ENCODE measurements at regions not wholly inside any gene's neighbourhood (a gene's known extent, or its start where the extent isn't known, plus 50 kb on each side); places are given as distances from the start of the nearest gene placed in this dataset.

- ChIA-PET POLR2A (ENCODE audit: unreplicated experiment) (no interaction called here), CTCF (no interaction called here)
- Histone ChIP-seq H3K14ac (replicated peaks; ENCODE audit: low read depth, low read length) (no peak overlapping the region), H4K5ac (ENCODE audit: low read depth, low read length) (no peak overlapping the region), H3K4me2 (ENCODE audit: low read depth, low read length) (no peak overlapping the region), H3K79me1 (ENCODE audit: low read depth in 1 of 2, low read length in 2 of 2) (no peaks in the 10 kb centered on the region), H4K91ac (ENCODE audit: insufficient read depth, low read depth, low read length) (no peak overlapping the region), H3K36me3 (ENCODE audit: control insufficient read depth, insufficient read depth, low read length) (no peaks in the 10 kb centered on the region), H3K9me3 (ENCODE audit: control insufficient read depth, insufficient read depth, low read length) (peaks cover 10% of the 10 kb centered on the region), H2BK5ac (ENCODE audit: low read depth, low read length, poor library complexity, severe bottlenecking) (no peak overlapping the region), H3K4me3 (ENCODE audit: insufficient read depth, low read depth, low read length) (no peak overlapping the region), H3K27me3 (ENCODE audit: control insufficient read depth, insufficient read depth, low read length) (no peaks in the 10 kb centered on the region), H3K4me1 (ENCODE audit: control insufficient read depth, insufficient read depth, low read length) (no peaks in the 10 kb centered on the region), H4K8ac (ENCODE audit: low read depth in 2 of 2, low read length in 2 of 2) (no peak overlapping the region), H3K23ac (ENCODE audit: low read depth, low read length) (no peak overlapping the region), H4K20me1 (ENCODE audit: insufficient read depth, low read length) (no peaks in the 10 kb centered on the region), H3K9me1 (ENCODE audit: insufficient read depth, low read length) (no peaks in the 10 kb centered on the region), H3K4ac (ENCODE audit: low read depth, low read length) (no peak overlapping the region), H2BK120ac (ENCODE audit: low read depth, low read length) (no peak overlapping the region), H2AK5ac (ENCODE audit: low read depth, low read length) (no peak overlapping the region), H2BK15ac (ENCODE audit: low read depth, low read length) (no peak overlapping the region), H2AK9ac (replicated peaks; ENCODE audit: low read depth, low read length, poor library complexity) (no peak overlapping the region), H2AFZ (replicated peaks; ENCODE audit: low read length, poor library complexity) (no peak overlapping the region), H3K27ac (ENCODE audit: insufficient read depth, low read length) (no peak overlapping the region), H3K56ac (ENCODE audit: extremely low read depth, insufficient read depth, low read length) (no peak overlapping the region), H3K18ac (ENCODE audit: low read depth, low read length) (no peak overlapping the region), H3K9ac (ENCODE audit: low read depth, low read length) (no peak overlapping the region), H2BK20ac (ENCODE audit: low read depth, low read length) (no peak overlapping the region)
- no CpG with 5 or more reads among the region's 4 CpGs for WGBS, 2 experiments (ENCODE audit: extremely low coverage in 2 of 2, insufficient read length in 1 of 2)
- DNase-seq (no peak), ATAC-seq (ENCODE audit: low read depth) (no peak)
- in situ Hi-C loops (cut with MboI; ENCODE audit: low sequenced_read_pairs), result no loop called here
- TF ChIP-seq POLR2A (IDR thresholded peaks at IDR 0.05; ENCODE audit: low read depth, low read length) (no peak), NFE2L2 (IDR thresholded peaks at IDR 0.05; ENCODE audit: low read depth, low read length) (no peak), RCOR1 (IDR thresholded peaks at IDR 0.05; ENCODE audit: insufficient replicate concordance, low read length) (no peak), MAFK (IDR thresholded peaks at IDR 0.05; ENCODE audit: low read depth, low read length) (no peak), MAZ (IDR thresholded peaks at IDR 0.05; ENCODE audit: borderline replicate concordance, low read depth, low read length) (no peak), RAD21 (IDR thresholded peaks at IDR 0.05; ENCODE audit: low read length) (no peak), SMC3 (IDR thresholded peaks at IDR 0.05; ENCODE audit: low read depth, low read length) (no peak), RFX5 (IDR thresholded peaks at IDR 0.05; ENCODE audit: low read depth, low read length) (no peak), BHLHE40 (IDR thresholded peaks at IDR 0.05; ENCODE audit: low read depth, low read length) (no peak), CEBPB (IDR thresholded peaks at IDR 0.05; ENCODE audit: low read depth, low read length) (no peak)
- TF ChIP-seq, protein P1, sequence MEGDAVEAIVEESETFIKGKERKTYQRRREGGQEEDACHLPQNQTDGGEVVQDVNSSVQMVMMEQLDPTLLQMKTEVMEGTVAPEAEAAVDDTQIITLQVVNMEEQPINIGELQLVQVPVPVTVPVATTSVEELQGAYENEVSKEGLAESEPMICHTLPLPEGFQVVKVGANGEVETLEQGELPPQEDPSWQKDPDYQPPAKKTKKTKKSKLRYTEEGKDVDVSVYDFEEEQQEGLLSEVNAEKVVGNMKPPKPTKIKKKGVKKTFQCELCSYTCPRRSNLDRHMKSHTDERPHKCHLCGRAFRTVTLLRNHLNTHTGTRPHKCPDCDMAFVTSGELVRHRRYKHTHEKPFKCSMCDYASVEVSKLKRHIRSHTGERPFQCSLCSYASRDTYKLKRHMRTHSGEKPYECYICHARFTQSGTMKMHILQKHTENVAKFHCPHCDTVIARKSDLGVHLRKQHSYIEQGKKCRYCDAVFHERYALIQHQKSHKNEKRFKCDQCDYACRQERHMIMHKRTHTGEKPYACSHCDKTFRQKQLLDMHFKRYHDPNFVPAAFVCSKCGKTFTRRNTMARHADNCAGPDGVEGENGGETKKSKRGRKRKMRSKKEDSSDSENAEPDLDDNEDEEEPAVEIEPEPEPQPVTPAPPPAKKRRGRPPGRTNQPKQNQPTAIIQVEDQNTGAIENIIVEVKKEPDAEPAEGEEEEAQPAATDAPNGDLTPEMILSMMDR (conservative IDR thresholded peaks at IDR 0.05; ENCODE audit: low read depth, low read length), result no peak
- TF ChIP-seq, protein P2, sequence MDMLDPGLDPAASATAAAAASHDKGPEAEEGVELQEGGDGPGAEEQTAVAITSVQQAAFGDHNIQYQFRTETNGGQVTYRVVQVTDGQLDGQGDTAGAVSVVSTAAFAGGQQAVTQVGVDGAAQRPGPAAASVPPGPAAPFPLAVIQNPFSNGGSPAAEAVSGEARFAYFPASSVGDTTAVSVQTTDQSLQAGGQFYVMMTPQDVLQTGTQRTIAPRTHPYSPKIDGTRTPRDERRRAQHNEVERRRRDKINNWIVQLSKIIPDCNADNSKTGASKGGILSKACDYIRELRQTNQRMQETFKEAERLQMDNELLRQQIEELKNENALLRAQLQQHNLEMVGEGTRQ (IDR thresholded peaks at IDR 0.05; ENCODE audit: low read depth, low read length), result no peak
- TF ChIP-seq, protein P3, sequence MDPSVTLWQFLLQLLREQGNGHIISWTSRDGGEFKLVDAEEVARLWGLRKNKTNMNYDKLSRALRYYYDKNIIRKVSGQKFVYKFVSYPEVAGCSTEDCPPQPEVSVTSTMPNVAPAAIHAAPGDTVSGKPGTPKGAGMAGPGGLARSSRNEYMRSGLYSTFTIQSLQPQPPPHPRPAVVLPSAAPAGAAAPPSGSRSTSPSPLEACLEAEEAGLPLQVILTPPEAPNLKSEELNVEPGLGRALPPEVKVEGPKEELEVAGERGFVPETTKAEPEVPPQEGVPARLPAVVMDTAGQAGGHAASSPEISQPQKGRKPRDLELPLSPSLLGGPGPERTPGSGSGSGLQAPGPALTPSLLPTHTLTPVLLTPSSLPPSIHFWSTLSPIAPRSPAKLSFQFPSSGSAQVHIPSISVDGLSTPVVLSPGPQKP (IDR thresholded peaks at IDR 0.05; ENCODE audit: borderline replicate concordance, low read depth, low read length), result no peak
- BruUV-seq (replicated peaks), result no TSS peak
- intact Hi-C loops (cut with micrococcal nuclease), result no loop called here
- dilution Hi-C loops (cut with HindIII; ENCODE audit: low sequenced_read_pairs, unreplicated experiment), result no loop called here
These were observed 303.0 kb downstream of the CYRIA start for GRCh38 chr2:16362611-16363010.

Data from IMR-90 (cell line).